ENCODE measurements at regions not wholly inside any gene's neighbourhood (a gene's known extent, or its start where the extent isn't known, plus 50 kb on each side); places are given as distances from the start of the nearest gene placed in this dataset.

DNA sequence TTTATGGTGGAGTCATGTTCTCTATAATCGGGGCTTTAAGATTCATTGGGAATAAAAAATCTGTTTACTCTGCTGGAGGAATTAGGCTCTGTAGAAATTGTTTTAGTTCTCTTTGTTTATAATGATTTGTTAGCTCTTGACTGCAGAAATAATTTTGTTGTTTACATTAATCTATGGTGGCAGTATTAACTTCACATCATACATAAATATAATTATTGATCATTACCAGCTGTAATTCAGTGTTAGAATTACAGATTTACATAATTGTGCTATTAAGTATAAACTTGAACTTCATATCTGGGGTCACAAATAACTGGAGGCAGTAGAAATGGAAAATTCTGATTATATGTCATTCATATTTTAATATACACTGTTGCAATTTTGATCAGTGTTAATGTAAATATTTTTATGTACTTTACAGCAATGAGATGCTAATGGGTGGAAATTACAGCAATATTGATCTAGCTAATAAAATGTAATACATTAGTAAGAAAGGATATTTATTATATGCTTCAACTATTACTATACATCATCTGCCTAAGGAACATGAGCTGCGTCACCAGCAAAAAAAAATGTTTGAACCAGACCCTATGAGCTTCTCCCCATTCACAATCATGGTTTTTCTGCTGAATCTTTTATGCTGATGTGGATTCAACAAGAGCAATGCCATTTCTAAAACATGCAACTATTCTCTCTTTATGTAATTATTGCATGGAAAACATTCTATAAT is 846.6 kb downstream of the NR2F1-AS1 start:
- Mint-ChIP-seq H3K27ac (no peak overlapping the region), H3K4me3 (no peak overlapping the region), H3K9me3 (no peaks in the 10 kb centered on the region), H3K27me3 (no peaks in the 10 kb centered on the region), H3K36me3 (ENCODE audit: low read depth) (no peaks in the 10 kb centered on the region), H3K4me1 (ENCODE audit: low read depth) (no peaks in the 10 kb centered on the region)
- TF ChIP-seq, protein P1, sequence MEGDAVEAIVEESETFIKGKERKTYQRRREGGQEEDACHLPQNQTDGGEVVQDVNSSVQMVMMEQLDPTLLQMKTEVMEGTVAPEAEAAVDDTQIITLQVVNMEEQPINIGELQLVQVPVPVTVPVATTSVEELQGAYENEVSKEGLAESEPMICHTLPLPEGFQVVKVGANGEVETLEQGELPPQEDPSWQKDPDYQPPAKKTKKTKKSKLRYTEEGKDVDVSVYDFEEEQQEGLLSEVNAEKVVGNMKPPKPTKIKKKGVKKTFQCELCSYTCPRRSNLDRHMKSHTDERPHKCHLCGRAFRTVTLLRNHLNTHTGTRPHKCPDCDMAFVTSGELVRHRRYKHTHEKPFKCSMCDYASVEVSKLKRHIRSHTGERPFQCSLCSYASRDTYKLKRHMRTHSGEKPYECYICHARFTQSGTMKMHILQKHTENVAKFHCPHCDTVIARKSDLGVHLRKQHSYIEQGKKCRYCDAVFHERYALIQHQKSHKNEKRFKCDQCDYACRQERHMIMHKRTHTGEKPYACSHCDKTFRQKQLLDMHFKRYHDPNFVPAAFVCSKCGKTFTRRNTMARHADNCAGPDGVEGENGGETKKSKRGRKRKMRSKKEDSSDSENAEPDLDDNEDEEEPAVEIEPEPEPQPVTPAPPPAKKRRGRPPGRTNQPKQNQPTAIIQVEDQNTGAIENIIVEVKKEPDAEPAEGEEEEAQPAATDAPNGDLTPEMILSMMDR (IDR thresholded peaks at IDR 0.05): no peak
- intact Hi-C loops (cut with micrococcal nuclease): no loop called here
- DNase-seq (no peak), ATAC-seq (no peak)
- CTCF ChIA-PET: no interaction called here
- POLR2A ChIA-PET: no interaction called here

DNA sequence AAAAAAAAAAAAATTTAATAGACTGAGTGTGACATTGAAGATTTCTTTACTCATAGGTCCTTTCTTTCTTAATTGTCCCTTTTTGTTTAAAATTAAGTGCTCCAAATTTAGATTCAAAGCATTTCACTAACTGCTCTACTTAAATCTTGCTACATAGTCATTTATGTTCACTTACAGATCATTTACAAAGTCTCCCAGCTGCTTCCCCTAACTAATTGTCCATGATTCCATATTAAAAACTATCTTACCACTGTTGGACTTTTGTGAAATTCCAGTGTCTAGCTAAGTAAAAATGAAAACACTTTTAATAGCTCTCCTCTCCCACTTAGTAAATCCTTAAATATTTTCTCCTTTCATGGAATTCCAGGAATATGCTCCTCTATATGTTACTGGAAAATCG is 850.5 kb downstream of the NR2F1-AS1 start:
- ATAC-seq (no peak), DNase-seq (no peak)
- CTCF ChIA-PET: no interaction called here
- Mint-ChIP-seq H3K27me3 (no peaks in the 10 kb centered on the region), H3K27ac (no peak overlapping the region), H3K9me3 (no peaks in the 10 kb centered on the region), H3K4me3 (no peak overlapping the region), H3K36me3 (ENCODE audit: low read depth) (no peaks in the 10 kb centered on the region), H3K4me1 (ENCODE audit: low read depth) (no peaks in the 10 kb centered on the region)
- POLR2A ChIA-PET: no interaction called here
- TF ChIP-seq, protein P1 (IDR thresholded peaks at IDR 0.05): no peak
- intact Hi-C loops (cut with micrococcal nuclease): no loop called here

DNA sequence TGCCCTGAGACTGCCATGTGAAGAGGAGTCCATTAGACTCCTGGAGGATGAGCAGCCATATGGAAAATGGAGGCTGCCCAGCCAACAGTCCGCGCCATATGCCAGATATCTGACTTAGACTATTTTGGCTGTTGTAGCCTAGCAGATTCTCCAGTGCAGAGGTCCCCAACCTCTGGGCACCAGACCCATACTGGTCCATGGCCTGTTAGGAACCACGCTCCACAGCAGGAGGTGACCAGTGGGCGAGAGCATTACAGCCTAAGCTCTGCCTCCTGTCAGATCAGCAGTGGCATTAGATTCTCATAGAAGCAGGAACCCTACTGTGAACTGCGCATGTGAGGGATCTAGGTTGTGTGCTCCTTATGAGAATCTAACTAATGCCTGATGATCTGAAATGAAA is 851.9 kb downstream of the NR2F1-AS1 start:
- DNase-seq: no peak
- CTCF ChIA-PET: no interaction called here
- intact Hi-C loops (cut with micrococcal nuclease): no loop called here

DNA sequence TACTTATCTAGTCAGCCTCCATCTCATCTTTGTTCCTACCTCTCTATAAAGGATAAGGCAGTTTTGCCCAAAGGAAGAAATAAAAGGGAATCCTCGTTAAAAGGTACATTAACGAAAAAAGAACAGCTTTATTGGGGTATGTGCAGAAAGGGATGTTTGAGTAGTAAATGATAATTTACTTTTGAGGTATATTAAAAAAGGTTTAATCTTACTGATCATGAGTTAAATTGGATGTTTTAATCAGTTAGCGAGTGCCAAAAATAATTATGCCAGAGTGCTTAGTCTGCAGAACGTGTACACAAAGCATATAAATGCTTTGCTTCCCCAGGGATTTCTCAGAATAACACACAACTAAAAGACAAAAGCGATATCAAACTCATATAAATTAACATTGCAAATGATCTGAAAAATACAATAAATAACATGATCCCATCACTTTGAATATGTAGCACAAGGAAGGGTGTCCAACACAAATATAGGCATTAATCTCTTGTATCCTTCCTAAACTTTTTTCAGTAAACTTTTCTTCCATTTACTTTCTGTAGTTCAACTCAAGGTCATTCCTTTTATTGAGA is 865.0 kb downstream of the NR2F1-AS1 start:
- TF ChIP-seq, protein P1 (IDR thresholded peaks at IDR 0.05): no peak
- ChIA-PET CTCF (no interaction called here), POLR2A (no interaction called here)
- no peaks in the 10 kb centered on the region for H3K9me3 Mint-ChIP-seq
- no peaks in the 10 kb centered on the region for H3K4me1 Mint-ChIP-seq (ENCODE audit: low read depth)
- intact Hi-C loops (cut with micrococcal nuclease): no loop called here
- no peak for DNase-seq
- H3K27me3 Mint-ChIP-seq: no peaks in the 10 kb centered on the region
- no peak overlapping the region for H3K27ac Mint-ChIP-seq
- H3K36me3 Mint-ChIP-seq (ENCODE audit: low read depth): no peaks in the 10 kb centered on the region
- no peak for ATAC-seq
- no peak overlapping the region for H3K4me3 Mint-ChIP-seq

More for the DNA sequence above, 851.9 kb downstream of the NR2F1-AS1 start:
- no peak overlapping the region for H3K4me3 Mint-ChIP-seq
- no peaks in the 10 kb centered on the region for H3K4me1 Mint-ChIP-seq (ENCODE audit: low read depth)
- peaks cover 2% of the 10 kb centered on the region for H3K9me3 Mint-ChIP-seq
- POLR2A ChIA-PET: no interaction called here
- no peaks in the 10 kb centered on the region for H3K27me3 Mint-ChIP-seq
- no peak overlapping the region for H3K27ac Mint-ChIP-seq
- TF ChIP-seq, protein P1 (IDR thresholded peaks at IDR 0.05): no peak
- H3K36me3 Mint-ChIP-seq (ENCODE audit: low read depth): no peaks in the 10 kb centered on the region
- ATAC-seq: no peak

DNA sequence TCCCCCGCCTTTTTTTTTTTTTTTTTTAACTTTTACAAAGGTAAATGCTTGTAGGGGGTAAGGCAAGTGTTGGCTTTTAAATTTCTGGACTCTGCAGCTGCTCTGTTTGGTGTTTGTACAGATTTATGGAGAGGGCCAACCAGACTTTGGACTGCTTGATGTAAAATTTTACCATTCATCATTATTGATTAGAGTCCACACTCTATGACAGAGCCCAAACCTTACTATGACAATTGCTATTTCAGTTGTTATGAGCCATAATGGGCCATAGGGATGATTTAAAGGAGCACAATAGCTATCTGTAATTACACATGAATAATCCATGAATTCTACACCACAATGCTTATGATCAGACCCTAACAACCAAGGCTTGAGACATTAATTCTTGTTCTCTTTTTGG is 867.2 kb downstream of the NR2F1-AS1 start:
- Mint-ChIP-seq H3K27me3 (no peaks in the 10 kb centered on the region), H3K9me3 (peaks cover 1% of the 10 kb centered on the region), H3K4me3 (no peak overlapping the region), H3K27ac (no peak overlapping the region), H3K4me1 (ENCODE audit: low read depth) (no peaks in the 10 kb centered on the region), H3K36me3 (ENCODE audit: low read depth) (no peaks in the 10 kb centered on the region)
- ChIA-PET CTCF (no interaction called here), POLR2A (no interaction called here)
- DNase-seq (no peak), ATAC-seq (no peak)
- intact Hi-C loops (cut with micrococcal nuclease): no loop called here
- TF ChIP-seq, protein P1 (IDR thresholded peaks at IDR 0.05): no peak

Measured in activated CD8-positive, alpha-beta T cell treated with anti-CD3 and anti-CD28 coated beads for 36 hours (primary cell).